Fibroblast of lung (primary cell): ENCODE measurements at regions not wholly inside any gene's neighbourhood (a gene's known extent, or its start where the extent isn't known, plus 50 kb on each side); places are given as distances from the start of the nearest gene placed in this dataset.

ENCODE experiments used
- EZH2 ChIP-seq: IDR thresholded peaks from 2 replicates; pipeline ENCODE4 v1.5.1; 2012; ENCODE audit warnings: low read length, control low read depth, mild to moderate bottlenecking; ENCODE audit errors: missing control alignments
- TF ChIP-seq, protein P1 (sequence below), 2 donors: IDR thresholded peaks in 1 of 2; conservative IDR thresholded peaks in 1 of 2; 1 replicate in 1 of 2; 2 replicates in 1 of 2; pipeline ENCODE4 v1.5.1; 2011 to 2012; ENCODE audit warnings: low read length in 2 of 2, control low read depth in 1 of 2, inconsistent platforms in 1 of 2, low read depth in 1 of 2, mild to moderate bottlenecking in 1 of 2

DNA sequence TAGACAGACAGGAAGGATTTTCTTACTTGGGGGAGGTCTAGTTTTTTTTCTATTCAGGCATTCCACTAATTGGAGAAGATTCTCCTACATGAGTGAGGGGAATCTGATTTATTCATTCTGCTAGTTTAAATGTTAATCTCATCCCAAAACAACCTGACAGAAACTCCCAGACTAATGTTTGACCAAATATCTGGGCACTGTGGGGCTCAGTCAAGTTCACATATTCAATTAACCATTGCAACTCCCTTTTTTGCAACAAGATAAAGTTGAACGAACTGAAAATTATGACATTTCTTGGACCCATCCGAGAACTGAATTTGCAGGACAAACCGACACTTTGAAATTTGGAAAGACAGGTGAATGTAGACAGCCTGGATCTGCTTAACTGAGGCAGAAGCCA lies 194.4 kb upstream of the PTER start:
- TF ChIP-seq, protein P1, sequence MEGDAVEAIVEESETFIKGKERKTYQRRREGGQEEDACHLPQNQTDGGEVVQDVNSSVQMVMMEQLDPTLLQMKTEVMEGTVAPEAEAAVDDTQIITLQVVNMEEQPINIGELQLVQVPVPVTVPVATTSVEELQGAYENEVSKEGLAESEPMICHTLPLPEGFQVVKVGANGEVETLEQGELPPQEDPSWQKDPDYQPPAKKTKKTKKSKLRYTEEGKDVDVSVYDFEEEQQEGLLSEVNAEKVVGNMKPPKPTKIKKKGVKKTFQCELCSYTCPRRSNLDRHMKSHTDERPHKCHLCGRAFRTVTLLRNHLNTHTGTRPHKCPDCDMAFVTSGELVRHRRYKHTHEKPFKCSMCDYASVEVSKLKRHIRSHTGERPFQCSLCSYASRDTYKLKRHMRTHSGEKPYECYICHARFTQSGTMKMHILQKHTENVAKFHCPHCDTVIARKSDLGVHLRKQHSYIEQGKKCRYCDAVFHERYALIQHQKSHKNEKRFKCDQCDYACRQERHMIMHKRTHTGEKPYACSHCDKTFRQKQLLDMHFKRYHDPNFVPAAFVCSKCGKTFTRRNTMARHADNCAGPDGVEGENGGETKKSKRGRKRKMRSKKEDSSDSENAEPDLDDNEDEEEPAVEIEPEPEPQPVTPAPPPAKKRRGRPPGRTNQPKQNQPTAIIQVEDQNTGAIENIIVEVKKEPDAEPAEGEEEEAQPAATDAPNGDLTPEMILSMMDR (conservative IDR thresholded peaks at IDR 0.05 in 1 of 2, IDR thresholded peaks at IDR 0.05 in 1 of 2; ENCODE audit: low read depth in 1 of 2, low read length in 2 of 2), result no peak
- no peak for TF ChIP-seq EZH2
